ENCODE measurements at regions not wholly inside any gene's neighbourhood (a gene's known extent, or its start where the extent isn't known, plus 50 kb on each side); places are given as distances from the start of the nearest gene placed in this dataset.

DNA sequence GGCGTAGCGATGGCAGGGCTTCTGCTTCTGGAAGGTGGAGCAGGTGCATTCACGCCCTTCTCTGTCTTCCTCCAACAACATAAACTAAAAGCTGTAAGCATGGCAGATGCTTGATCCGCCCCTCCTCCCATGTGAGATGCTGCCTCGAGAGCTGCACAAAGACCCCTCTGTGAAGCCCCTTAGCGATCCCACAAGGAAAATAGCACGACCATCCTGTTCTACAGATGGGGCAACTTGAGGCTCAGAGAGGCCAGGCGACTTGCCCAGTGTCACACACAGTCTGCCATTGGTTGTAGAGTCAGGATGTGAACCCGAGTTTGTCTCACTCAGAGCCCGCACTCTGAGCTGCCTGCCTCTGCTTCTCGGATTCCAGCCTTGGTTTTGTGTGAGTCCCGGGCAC, 144.4 kb downstream of the SCARB1 start:
- H3K9me3 ChIP-seq (ENCODE audit: control insufficient read depth in 4 of 4, low read length in 3 of 4), result no peaks in the 10 kb centered on the region
- no peak for DNase-seq (ENCODE audit: low spot score)
- no peak overlapping the region for H3K27ac ChIP-seq (ENCODE audit: low read depth in 1 of 2, low read length in 2 of 2)
- H3K4me3 ChIP-seq (ENCODE audit: low read depth in 1 of 3, low read length in 3 of 3), result no peak overlapping the region
- H3K4me1 ChIP-seq (ENCODE audit: control insufficient read depth in 4 of 4, insufficient read depth in 4 of 4, low read length in 3 of 4), result peaks cover 1 to 15% (median 10%) of the 10 kb centered on the region in 4 donors
- no peaks in the 10 kb centered on the region for H3K36me3 ChIP-seq (ENCODE audit: control insufficient read depth in 4 of 4, insufficient read depth in 3 of 4, low read depth in 1 of 4, low read length in 3 of 4)
- TF ChIP-seq, protein P1, sequence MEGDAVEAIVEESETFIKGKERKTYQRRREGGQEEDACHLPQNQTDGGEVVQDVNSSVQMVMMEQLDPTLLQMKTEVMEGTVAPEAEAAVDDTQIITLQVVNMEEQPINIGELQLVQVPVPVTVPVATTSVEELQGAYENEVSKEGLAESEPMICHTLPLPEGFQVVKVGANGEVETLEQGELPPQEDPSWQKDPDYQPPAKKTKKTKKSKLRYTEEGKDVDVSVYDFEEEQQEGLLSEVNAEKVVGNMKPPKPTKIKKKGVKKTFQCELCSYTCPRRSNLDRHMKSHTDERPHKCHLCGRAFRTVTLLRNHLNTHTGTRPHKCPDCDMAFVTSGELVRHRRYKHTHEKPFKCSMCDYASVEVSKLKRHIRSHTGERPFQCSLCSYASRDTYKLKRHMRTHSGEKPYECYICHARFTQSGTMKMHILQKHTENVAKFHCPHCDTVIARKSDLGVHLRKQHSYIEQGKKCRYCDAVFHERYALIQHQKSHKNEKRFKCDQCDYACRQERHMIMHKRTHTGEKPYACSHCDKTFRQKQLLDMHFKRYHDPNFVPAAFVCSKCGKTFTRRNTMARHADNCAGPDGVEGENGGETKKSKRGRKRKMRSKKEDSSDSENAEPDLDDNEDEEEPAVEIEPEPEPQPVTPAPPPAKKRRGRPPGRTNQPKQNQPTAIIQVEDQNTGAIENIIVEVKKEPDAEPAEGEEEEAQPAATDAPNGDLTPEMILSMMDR (IDR thresholded peaks at IDR 0.05; ENCODE audit: low read depth, low read length, missing input control), result no peak
- TF ChIP-seq TAF1 (conservative IDR thresholded peaks at IDR 0.05) (no peak), YY1 (IDR thresholded peaks at IDR 0.05) (no peak), SP1 (IDR thresholded peaks at IDR 0.05) (no peak)
- 95% methylated on average over 12 of the region's 12 CpGs for WGBS
- H3K9ac ChIP-seq (ENCODE audit: low read depth in 1 of 2, low read length in 2 of 2), result no peak overlapping the region
- H3K27me3 ChIP-seq (ENCODE audit: control insufficient read depth in 4 of 4, insufficient read depth in 4 of 4, low read length in 3 of 4), result no peaks in the 10 kb centered on the region

DNA sequence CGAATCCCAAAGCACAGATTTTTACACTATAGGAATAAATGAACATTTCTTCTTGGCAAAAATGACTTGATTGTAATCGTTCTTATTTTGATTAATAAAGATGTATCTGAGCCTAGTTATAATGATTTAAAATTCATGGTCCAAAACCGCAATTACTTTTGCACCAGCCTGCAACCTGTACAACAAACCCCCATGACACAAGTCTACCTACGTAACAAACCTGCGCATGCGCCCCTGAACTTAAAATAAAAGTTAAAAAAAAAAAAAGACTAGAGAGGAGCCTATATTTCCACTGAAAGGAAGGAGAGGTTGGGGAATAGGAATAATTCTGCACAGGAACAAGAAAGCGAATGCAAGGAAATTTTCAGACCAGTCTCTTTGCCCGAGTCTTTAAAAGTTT, 145.2 kb downstream of the SCARB1 start:
- H3K27ac ChIP-seq (ENCODE audit: low read depth in 1 of 2, low read length in 2 of 2), result no peak overlapping the region
- no peaks in the 10 kb centered on the region for H3K36me3 ChIP-seq (ENCODE audit: control insufficient read depth in 4 of 4, insufficient read depth in 3 of 4, low read depth in 1 of 4, low read length in 3 of 4)
- TF ChIP-seq NR2F2 (IDR thresholded peaks at IDR 0.05), result no peak
- no peak for TF ChIP-seq EGR1 (IDR thresholded peaks at IDR 0.05; ENCODE audit: low read depth in 2 of 2)
- no peak for TF ChIP-seq GABPA (IDR thresholded peaks at IDR 0.05 in 1 of 2, conservative IDR thresholded peaks at IDR 0.05 in 1 of 2)
- TF ChIP-seq, protein P1 (IDR thresholded peaks at IDR 0.05; ENCODE audit: low read depth, low read length, missing input control), result no peak
- no peak for TF ChIP-seq REST (IDR thresholded peaks at IDR 0.05)
- TF ChIP-seq HNF4G (IDR thresholded peaks at IDR 0.05), result no peak
- no peak for TF ChIP-seq RAD21 (IDR thresholded peaks at IDR 0.05)
- no peak for TF ChIP-seq ATF3 (IDR thresholded peaks at IDR 0.05)
- no peak for TF ChIP-seq ZBTB33 (IDR thresholded peaks at IDR 0.05)
- TF ChIP-seq YY1 (IDR thresholded peaks at IDR 0.05), result no peak
- no peak for TF ChIP-seq HNF4A (conservative IDR thresholded peaks at IDR 0.05)
- TF ChIP-seq MAX (IDR thresholded peaks at IDR 0.05), result no peak
- no peak for TF ChIP-seq FOXA1 (IDR thresholded peaks at IDR 0.05)
- TF ChIP-seq SP1 (IDR thresholded peaks at IDR 0.05), result no peak
- TF ChIP-seq FOXA2 (IDR thresholded peaks at IDR 0.05), result no peak
- no peak for TF ChIP-seq TAF1 (conservative IDR thresholded peaks at IDR 0.05)
- H3K27me3 ChIP-seq (ENCODE audit: control insufficient read depth in 4 of 4, insufficient read depth in 4 of 4, low read length in 3 of 4), result no peaks in the 10 kb centered on the region
- peaks cover 4 to 23% (median 14%) of the 10 kb centered on the region in 4 donors for H3K4me1 ChIP-seq (ENCODE audit: control insufficient read depth in 4 of 4, insufficient read depth in 4 of 4, low read length in 3 of 4)
- no peak overlapping the region for H3K4me3 ChIP-seq (ENCODE audit: low read depth in 1 of 3, low read length in 3 of 3)
- no peak overlapping the region for H3K9ac ChIP-seq (ENCODE audit: low read depth in 1 of 2, low read length in 2 of 2)
- WGBS, result 92% methylated on average over 8 of the region's 8 CpGs
- no peak for DNase-seq (ENCODE audit: low spot score)
- H3K9me3 ChIP-seq (ENCODE audit: control insufficient read depth in 4 of 4, low read length in 3 of 4), result no peaks in the 10 kb centered on the region

All from liver (tissue), 8 donors.